Fibroblast of lung (primary cell): ENCODE measurements at regions not wholly inside any gene's neighbourhood (a gene's known extent, or its start where the extent isn't known, plus 50 kb on each side); places are given as distances from the start of the nearest gene placed in this dataset.

Experiments used
- DNase-seq, 2 donors: peaks; one replicate each; pipeline versions ENCODE4 v3.0.0 to v3.0.0-alpha.2; 2010; ENCODE audit warnings: low read depth in 2 of 2
- H2AFZ ChIP-seq: 2 replicates; pipeline ENCODE4 v1.5.1; 2012; ENCODE audit warnings: low read length, control low read depth, inconsistent platforms
- H3K27ac ChIP-seq: 2 replicates; pipeline ENCODE4 v1.5.1; 2011; ENCODE audit warnings: low read length, control low read depth; ENCODE audit not compliant: insufficient read depth
- H3K27me3 ChIP-seq: 2 replicates; pipeline ENCODE4 v1.5.1; 2011; ENCODE audit warnings: mild to moderate bottlenecking, low read length; ENCODE audit not compliant: control insufficient read depth, insufficient read depth
- H3K36me3 ChIP-seq: 2 replicates; pipeline ENCODE4 v1.5.1; 2011; ENCODE audit warnings: low read length; ENCODE audit not compliant: control insufficient read depth, insufficient read depth
- H3K4me1 ChIP-seq: 2 replicates; pipeline ENCODE4 v1.5.1; 2011; ENCODE audit warnings: low read length; ENCODE audit not compliant: control insufficient read depth, insufficient read depth; ENCODE audit errors: extremely low read depth
- H3K4me2 ChIP-seq: 2 replicates; pipeline ENCODE4 v1.5.1; 2011; ENCODE audit warnings: low read length, control low read depth; ENCODE audit not compliant: insufficient read depth; ENCODE audit errors: extremely low read depth
- H3K4me3 ChIP-seq, 4 experiments: fragments of 200-600 bp in 1 of 4; sonication (generic) in 1 of 4; replicated peaks in 1 of 4; 2 replicates each; pipeline ENCODE4 v1.5.1; 2011 to 2016; ENCODE audit warnings: low read length in 4 of 4, low read depth in 3 of 4, mild to moderate bottlenecking in 3 of 4, control low read depth in 2 of 4, inconsistent platforms in 1 of 4, mixed read lengths in 1 of 4; ENCODE audit not compliant: insufficient read depth in 1 of 4; ENCODE audit errors: control extremely low read depth in 1 of 4
- H3K79me2 ChIP-seq: 2 replicates; pipeline ENCODE4 v1.5.1; 2012; ENCODE audit warnings: mild to moderate bottlenecking, low read length, inconsistent platforms; ENCODE audit not compliant: control insufficient read depth, insufficient read depth
- H3K9ac ChIP-seq: 2 replicates; pipeline ENCODE4 v1.5.1; 2011; ENCODE audit warnings: mild to moderate bottlenecking, low read length, control low read depth; ENCODE audit not compliant: insufficient read depth
- H3K9me3 ChIP-seq: 2 replicates; pipeline ENCODE4 v1.5.1; 2012; ENCODE audit warnings: low read depth, low read length; ENCODE audit not compliant: control insufficient read depth, insufficient read depth
- H4K20me1 ChIP-seq: 2 replicates; pipeline ENCODE4 v1.5.1; 2011; ENCODE audit warnings: low read length; ENCODE audit not compliant: control insufficient read depth, insufficient read depth; ENCODE audit errors: extremely low read depth
- CTCF ChIP-seq, 2 donors: IDR thresholded peaks in 1 of 2; conservative IDR thresholded peaks in 1 of 2; 1 replicate in 1 of 2; 2 replicates in 1 of 2; pipeline ENCODE4 v1.5.1; 2011 to 2012; ENCODE audit warnings: low read length in 2 of 2, control low read depth in 1 of 2, inconsistent platforms in 1 of 2, low read depth in 1 of 2, mild to moderate bottlenecking in 1 of 2
- EZH2 ChIP-seq: IDR thresholded peaks from 2 replicates; pipeline ENCODE4 v1.5.1; 2012; ENCODE audit warnings: low read length, control low read depth, mild to moderate bottlenecking; ENCODE audit errors: missing control alignments

GRCh38 chr16:8023326-8023725, 567.0 kb downstream of the TMEM114 start:
- Histone ChIP-seq H3K9ac (no peak overlapping the region), H3K4me3 (no peak overlapping the region), H3K4me2 (no peak overlapping the region), H4K20me1 (no peaks in the 10 kb centered on the region), H3K36me3 (no peaks in the 10 kb centered on the region), H3K4me1 (no peaks in the 10 kb centered on the region), H2AFZ (no peak overlapping the region), H3K9me3 (no peaks in the 10 kb centered on the region), H3K79me2 (no peaks in the 10 kb centered on the region), H3K27ac (no peak overlapping the region), H3K27me3 (no peaks in the 10 kb centered on the region)
- TF ChIP-seq EZH2 (no peak), CTCF (conservative IDR thresholded peaks at IDR 0.05 in 1 of 2, IDR thresholded peaks at IDR 0.05 in 1 of 2; ENCODE audit: low read depth in 1 of 2, low read length in 2 of 2) (no peak)
- DNase-seq: no peak

DNA sequence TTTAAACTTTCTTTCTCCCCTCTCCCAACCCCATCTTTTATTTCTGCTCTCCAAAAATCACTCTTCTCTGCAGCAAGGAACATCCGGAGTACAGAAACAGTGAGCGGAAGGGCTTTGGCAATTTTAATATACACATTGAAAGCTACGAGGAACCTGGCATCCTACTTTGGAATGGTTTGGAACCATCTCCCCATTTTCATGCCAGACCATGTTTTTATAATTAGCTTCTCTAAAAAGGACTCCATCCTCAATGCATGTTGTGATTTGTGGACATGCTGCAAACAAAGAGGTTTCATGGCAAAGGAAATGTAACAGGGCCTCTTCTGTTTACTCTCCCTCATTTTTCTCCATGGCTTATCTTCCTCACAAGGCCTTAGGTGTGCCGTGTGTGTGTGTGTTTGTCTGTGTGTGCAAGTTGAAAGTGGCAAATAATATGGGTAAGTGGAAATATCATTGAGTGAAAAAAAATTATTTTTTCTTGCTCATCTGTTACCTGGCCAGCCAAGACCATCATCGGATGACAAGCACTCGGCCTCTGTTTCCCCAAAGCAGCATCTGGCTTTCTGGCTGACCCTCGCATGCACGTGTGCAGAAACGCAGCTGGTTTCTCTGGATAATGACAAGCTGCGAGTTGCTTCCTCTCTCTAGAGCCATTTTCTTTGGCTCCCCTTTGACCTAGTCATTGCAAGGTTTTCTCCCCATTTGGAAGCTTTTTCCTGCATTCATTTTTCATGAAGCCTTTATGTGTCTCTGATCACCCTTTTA, 585.0 kb downstream of the TMEM114 start:
- H3K79me2 ChIP-seq: no peaks in the 10 kb centered on the region
- no peaks in the 10 kb centered on the region for H3K9me3 ChIP-seq
- no peak overlapping the region for H3K27ac ChIP-seq
- H3K4me1 ChIP-seq: no peaks in the 10 kb centered on the region
- no peak overlapping the region for H3K4me3 ChIP-seq
- DNase-seq: no peak
- H3K36me3 ChIP-seq: no peaks in the 10 kb centered on the region
- H4K20me1 ChIP-seq: no peaks in the 10 kb centered on the region
- H3K4me2 ChIP-seq: no peak overlapping the region
- no peak overlapping the region for H3K9ac ChIP-seq
- H3K27me3 ChIP-seq: no peaks in the 10 kb centered on the region
- TF ChIP-seq EZH2 (no peak), CTCF (conservative IDR thresholded peaks at IDR 0.05 in 1 of 2, IDR thresholded peaks at IDR 0.05 in 1 of 2; ENCODE audit: low read depth in 1 of 2, low read length in 2 of 2) (no peak)
- H2AFZ ChIP-seq: no peak overlapping the region

- H3K79me2 ChIP-seq: no peaks in the 10 kb centered on the region
- no peak for DNase-seq
- H3K27me3 ChIP-seq: no peaks in the 10 kb centered on the region
- no peaks in the 10 kb centered on the region for H4K20me1 ChIP-seq
- H3K4me1 ChIP-seq: no peaks in the 10 kb centered on the region
- no peak for TF ChIP-seq CTCF (conservative IDR thresholded peaks at IDR 0.05 in 1 of 2, IDR thresholded peaks at IDR 0.05 in 1 of 2; ENCODE audit: low read depth in 1 of 2, low read length in 2 of 2)
- no peak for TF ChIP-seq EZH2
- H3K27ac ChIP-seq: no peak overlapping the region
- H3K9me3 ChIP-seq: no peaks in the 10 kb centered on the region
- no peak overlapping the region for H3K9ac ChIP-seq
- no peak overlapping the region for H3K4me3 ChIP-seq
- no peaks in the 10 kb centered on the region for H3K36me3 ChIP-seq
- no peak overlapping the region for H3K4me2 ChIP-seq
- no peak overlapping the region for H2AFZ ChIP-seq
Observed at GRCh38 chr16:7998789-7999453, 591.4 kb downstream of the TMEM114 start.
